ENCODE measurements at regions not wholly inside any gene's neighbourhood (a gene's known extent, or its start where the extent isn't known, plus 50 kb on each side); places are given as distances from the start of the nearest gene placed in this dataset.

DNA sequence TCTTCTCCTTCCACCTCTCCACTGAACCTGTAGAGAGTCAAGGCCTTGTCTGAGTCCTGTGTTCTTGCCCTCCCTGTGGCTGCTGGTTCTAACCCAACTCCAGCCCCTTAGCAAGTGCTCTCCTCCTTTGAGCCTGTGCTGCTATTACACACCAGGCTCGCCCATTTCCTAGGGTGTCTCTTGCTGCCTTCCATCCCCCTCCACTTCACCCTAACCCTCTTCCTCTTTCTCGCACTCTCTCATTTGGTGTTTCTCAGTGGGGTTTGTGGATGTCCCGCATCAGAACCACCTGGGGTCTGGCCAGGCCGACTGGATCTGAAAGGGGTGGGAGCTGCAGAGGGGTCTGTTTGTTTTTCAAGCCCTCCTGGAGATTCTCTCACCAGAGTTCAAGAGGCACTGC, 156.7 kb downstream of the SPRY1 start:
- no peak for TF ChIP-seq POLR2A (IDR thresholded peaks at IDR 0.05; ENCODE audit: low read length)
- no peak for TF ChIP-seq GATA1 (IDR thresholded peaks at IDR 0.05; ENCODE audit: low read depth, low read length)

All from erythroblast (primary cell).